ENCODE measurements at regions not wholly inside any gene's neighbourhood (a gene's known extent, or its start where the extent isn't known, plus 50 kb on each side); places are given as distances from the start of the nearest gene placed in this dataset.
"Not testable (repeated sequence)": the region's sequence is repeated elsewhere in the genome, so short reads cannot be mapped to it uniquely, and the experiment has no call there.

DNA sequence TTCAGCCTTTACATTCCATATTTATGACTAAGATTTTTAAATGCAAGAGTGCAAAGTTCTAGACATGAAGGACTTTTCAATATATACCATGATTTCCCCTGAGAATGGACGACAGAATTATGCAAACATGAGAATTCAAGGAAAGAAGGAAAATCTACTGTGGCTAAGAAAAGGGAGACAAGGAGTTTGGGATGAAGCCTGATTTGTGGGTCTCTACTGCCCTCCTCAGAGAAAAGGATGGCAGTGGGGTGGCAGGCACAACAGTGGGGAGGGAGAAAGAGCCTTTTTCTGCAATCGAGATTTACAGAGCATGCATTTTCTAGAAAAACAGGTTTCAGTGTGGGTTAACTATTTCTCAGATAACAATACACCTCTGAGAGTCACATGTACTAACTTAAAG, 466.9 kb upstream of the NRSN1 start:
- DNase-seq (ENCODE audit: low spot score), result peak; percentile 72

DNA sequence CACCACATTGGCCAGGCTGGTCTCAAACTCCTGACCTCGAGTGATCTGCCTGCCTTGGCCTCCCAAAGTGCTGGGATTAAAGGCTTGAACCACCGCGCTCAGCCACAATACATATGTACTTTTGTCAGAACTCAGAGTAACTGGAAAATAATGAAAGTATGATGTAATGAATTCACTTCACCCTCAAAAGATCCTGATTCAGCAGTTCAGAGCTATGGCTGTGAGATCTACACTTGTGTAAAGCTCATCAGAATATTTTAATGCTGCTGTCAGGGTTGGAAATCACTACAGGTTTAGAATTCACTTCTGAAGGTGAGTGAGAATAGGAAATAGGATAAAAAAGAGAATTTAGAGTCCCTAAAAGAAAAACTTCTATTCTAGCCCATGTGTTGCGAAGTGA, 464.5 kb upstream of the NRSN1 start:
- no peak for DNase-seq (ENCODE audit: low spot score)

DNA sequence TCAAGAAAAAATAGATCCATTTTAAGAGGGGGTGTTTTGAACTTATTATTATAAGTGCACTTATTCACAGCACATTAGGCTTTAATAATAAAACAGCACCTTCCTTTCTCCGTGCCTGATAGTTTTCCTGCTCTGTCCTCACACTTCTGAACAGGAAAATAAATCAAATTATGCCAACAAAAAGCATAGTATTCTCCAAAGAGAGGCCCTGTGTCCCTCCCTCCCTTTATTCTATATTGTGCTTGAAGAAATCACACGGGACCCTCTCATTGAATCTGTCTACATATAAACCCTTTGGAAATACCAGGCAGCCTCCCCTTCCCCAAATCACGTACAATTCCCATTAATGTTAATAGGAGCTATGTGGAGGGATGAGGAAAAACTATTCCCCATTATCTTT, 462.9 kb upstream of the NRSN1 start:
- DNase-seq (ENCODE audit: low spot score), result no peak

DNA sequence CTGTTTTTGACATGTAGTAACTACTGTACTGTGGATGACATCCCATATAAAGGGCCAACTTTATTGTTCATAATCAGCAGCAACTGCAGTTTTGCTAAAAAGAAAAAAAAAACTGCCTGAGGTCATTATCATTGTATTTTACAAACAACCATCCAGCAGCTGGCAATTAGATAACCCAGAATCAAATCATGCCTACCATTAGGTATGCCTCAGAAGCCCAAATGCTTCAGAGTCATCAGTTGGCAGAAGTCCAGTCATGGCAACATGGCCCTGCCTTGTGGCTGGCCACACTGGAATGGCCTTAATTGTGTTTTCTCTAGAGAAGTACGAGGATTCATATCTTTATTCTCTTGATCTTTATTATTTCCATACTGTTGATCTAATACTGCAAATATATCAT, 462.4 kb upstream of the NRSN1 start:
- no peak for DNase-seq (ENCODE audit: low spot score)

DNA sequence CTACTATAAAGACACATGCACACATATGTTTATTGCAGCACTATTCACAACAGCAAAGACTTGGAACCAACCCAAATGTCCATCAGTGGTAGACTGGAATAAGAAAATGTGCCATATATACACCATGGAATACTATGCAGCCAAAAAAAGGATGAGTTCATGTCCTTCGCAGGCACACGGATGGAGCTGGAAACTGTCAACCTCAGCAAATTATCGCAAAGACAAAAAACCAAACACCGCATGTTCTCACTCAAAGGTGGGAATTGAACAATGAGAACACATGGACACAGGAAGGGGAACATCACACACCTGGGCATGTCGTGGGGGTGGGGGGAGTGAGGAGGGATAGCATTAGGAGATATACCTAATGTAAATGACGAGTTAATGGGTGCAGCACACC, 460.1 kb upstream of the NRSN1 start:
- DNase-seq (ENCODE audit: low spot score), result not testable (repeated sequence)

GRCh38 chr6:23672737-23673136, 453.3 kb upstream of the NRSN1 start:
- no peak for DNase-seq (ENCODE audit: low spot score)

GRCh38 chr6:23678626-23679025, 447.4 kb upstream of the NRSN1 start:
- DNase-seq (ENCODE audit: low spot score), result no peak

DNA sequence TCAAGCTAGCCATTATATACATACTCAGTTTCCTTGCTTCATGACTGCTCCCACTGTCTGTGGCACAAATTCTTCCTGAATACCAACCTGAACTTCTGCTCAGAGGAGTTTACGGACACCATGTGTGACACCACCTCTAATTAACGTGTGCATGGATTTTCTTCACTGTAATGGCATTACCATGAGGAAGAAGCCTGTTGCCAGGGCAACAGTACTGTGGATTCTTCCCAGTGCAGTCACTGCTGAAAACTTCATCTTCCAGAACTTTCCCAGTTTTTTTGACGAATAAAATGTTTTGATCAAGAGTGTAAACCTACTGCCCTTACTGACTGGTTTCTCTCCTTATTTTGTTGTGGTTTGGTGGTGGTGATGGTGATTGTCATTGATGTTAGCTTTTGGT, 444.3 kb upstream of the NRSN1 start:
- no peak for DNase-seq (ENCODE audit: low spot score)

DNA sequence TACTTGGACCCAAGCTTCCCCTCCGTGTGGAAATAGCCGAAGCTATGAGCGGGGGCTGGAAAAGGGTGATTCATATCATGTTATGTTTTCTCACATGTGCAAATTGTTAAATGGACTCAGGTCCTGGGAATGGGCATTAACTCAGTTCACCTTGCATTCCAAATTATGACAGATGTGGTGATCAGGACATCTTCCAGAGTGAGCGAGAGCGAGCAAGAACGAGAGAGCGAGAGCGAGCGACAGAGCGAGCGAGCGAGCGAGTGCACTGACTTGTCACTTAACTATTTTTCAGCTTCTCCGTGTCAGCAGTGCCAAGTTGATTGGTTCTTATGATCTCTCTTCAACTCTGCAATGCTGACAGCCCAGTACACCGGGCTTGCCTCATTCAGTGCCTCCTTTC, 437.4 kb upstream of the NRSN1 start:
- no peak for DNase-seq (ENCODE audit: low spot score)

DNA sequence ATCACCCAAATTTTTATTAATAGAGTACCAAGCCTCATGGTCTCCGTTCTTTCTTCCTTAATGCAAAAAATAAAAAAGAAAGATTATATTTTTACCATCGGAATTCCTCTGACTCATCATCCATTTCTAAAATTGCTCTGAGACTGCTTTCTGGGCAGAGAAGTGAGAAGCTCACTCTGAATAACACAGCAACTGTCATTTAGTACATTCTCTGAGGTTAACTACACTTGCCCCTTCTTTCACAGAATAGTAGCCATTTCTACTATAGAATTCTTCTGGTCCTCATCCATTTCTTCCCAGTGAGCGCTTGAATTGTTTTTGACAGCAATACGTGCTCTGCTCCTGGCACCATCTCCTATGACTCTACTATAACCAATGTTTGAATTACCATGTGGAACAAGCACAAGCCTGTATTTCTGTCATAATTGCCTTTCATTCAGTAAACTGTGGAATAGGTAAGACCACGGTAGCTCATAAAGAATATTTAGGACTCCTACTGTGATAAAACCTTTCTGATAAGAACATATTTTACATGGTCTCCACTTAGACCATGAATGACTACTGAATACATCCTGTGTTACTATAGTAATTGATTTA, 435.5 kb upstream of the NRSN1 start:
- DNase-seq (ENCODE audit: low spot score), result no peak

DNA sequence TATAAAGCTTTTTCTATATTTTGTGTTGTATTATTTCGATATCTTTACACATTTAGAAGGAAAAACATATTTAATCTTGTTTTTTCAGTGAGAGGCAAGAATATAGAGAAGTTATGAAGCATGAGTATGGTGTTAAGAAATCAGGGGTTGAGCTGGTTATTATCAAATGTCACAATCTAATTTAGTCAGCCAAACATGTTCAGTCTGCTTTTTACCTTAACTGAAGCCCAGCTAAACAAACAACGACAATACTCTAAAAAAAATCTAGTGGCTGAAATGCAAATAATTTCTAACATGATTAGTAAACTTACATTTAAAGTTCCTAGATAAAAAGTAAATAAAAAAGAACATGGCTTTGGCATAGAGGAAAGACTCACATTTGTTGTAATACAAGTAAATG, 433.8 kb upstream of the NRSN1 start:
- DNase-seq (ENCODE audit: low spot score), result no peak

GRCh38 chr6:23696992-23697391, 429.0 kb upstream of the NRSN1 start:
- DNase-seq (ENCODE audit: low spot score), result no peak

DNA sequence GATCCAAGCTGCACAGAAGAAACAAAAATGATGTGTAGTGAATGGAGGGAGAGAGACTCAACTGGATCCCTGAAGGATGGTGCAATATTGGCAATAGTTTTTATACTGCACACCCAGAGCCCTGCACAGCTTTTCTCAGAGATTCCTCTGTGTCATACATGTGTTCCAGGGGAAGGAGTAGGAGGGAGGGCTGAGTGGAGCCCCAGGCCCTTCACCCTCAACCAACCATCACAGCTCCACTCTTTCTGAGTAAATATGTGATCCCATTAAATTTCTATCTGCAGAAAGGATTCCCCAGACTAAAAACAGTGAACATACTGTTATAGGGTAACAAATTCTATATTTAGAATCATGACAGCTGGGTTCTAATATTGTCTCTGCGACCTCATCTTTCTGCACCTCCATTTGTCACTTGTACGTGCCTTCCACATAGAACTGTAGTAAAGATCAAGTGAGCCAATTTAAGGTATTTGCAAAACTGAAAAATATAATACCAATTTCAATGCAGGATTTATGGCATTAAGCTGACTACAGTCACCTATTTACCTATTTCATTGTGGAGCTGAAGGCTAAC, 421.4 kb upstream of the NRSN1 start:
- no peak for DNase-seq (ENCODE audit: low spot score)

DNA sequence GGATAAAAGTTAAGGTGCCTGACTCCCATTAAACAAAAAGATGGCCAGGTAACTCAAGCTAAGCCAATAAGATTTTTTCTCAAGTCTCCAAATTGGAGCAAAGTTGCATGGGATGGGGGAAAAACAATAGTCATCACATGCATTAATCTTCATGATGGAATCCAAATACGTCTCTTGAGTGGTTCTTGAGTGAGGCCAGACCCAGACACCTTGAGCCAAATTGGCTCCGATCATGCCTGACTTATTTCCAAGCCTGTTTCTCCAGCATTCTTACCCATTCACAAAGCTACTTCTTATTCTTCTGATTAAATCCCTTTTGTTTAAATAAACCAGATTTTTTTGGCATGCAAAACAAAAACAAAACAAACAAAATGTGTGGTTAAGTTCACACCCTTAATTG, 420.3 kb upstream of the NRSN1 start:
- no peak for DNase-seq (ENCODE audit: low spot score)

- DNase-seq (ENCODE audit: low spot score), result no peak
These were observed 413.3 kb upstream of the NRSN1 start for GRCh38 chr6:23712756-23713155.

GRCh38 chr6:23713211-23713610, 412.8 kb upstream of the NRSN1 start:
- DNase-seq (ENCODE audit: low spot score), result no peak

DNA sequence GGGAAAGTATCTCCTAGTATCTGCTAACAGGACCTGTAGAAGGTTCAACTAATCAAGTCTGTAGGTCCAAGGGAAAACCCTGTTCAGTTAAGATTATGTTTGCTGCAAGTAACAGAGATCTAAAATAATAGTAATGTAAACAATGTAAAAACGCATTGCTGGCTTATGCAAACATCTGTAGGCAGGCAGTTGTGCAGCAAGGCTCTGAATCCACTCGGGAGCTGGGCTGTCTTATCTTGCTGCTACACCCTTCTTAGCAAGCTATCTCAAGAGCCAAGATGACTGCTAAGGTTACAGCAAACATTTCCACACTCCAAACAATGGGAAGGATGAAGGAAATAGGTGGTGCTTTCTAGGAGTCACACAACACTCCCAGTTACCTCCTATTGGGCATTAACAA, 397.3 kb upstream of the NRSN1 start:
- DNase-seq (ENCODE audit: low spot score), result no peak

DNA sequence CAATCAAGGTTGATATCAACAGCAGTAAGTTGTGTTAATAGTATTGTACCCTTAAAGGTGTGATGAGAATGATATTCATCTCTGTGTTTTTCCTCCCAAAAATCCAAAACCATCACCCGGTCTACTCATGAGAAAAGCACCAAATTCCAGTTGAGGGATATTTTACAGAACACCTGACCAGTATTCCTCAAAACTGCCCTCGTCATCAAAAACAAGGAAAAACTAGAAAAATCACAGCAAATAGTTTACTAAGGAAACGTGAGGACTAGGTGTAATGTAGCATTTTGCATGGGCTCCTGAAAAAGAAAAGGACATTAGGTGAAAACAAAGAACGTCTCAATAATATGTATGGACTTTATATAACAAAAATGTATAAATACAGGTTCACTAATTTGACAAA, 394.4 kb upstream of the NRSN1 start:
- no peak for DNase-seq (ENCODE audit: low spot score)

- DNase-seq (ENCODE audit: low spot score), result no peak
These were observed 393.5 kb upstream of the NRSN1 start for GRCh38 chr6:23732521-23732920.

DNA sequence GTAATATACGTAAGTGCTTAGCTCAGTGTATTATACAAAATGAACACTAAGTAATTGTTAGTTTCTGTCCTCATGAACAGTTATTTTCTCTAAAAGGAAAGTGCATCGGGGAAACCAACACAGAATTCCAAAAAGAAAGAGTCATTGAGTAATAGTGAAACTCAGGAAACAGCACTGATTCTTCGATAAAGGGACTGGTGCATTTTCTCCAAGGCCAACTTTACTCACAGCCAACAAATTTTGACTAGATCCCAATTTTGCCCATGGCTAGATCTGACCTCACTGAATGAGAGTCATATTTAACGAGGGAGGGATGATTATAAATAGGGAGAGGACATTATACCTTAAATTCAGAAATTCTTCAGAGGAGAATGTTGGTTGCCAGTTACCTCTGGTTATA, 390.9 kb upstream of the NRSN1 start:
- DNase-seq (ENCODE audit: low spot score), result no peak

- no peak for DNase-seq (ENCODE audit: low spot score)
These were observed 389.4 kb upstream of the NRSN1 start for GRCh38 chr6:23736577-23736976.

DNA sequence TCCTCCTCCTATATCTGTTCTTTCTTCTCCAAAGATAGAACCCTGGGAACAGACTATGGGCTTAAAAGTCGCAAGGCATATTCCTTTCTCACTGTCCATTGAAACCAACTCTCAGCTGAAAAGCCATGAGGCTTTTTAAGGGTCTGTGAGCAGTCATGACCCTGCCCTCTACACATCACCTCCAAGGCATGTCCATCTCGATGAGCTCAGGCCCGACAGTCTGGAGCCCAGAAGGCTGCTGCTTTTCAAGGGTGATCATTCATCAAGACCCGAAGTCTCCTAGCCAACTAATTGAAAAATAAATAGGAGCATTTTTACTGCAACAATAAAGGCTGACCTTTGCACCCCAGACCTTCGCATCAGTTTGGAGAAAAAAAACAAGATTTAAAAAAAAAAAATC, 378.8 kb upstream of the NRSN1 start:
- DNase-seq (ENCODE audit: low spot score), result no peak

DNA sequence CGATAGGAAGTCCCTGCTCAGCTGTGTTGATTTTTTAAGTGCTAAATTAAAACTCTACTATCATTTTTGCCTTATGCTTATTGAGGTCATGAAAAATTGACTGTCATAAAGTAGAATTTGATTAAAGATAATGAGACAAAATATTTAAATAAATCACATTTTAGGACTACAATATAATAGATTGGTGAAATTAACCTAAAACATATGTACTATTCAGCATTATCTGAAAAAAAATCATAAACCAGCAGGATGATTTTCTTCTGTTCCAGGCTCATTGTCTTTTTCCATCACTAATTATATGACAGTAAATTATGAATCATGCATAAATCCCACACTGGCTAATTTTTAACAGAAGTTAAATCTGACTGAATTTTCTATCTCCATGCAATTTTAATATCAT, 373.6 kb upstream of the NRSN1 start:
- DNase-seq (ENCODE audit: low spot score), result no peak

GRCh38 chr6:23754197-23754596, 371.8 kb upstream of the NRSN1 start:
- DNase-seq (ENCODE audit: low spot score), result no peak

- no peak for DNase-seq (ENCODE audit: low spot score)
These were observed 350.9 kb upstream of the NRSN1 start for GRCh38 chr6:23775127-23775526.

Measured in D341Med (cell line).